ENCODE measurements at regions not wholly inside any gene's neighbourhood (a gene's known extent, or its start where the extent isn't known, plus 50 kb on each side); places are given as distances from the start of the nearest gene placed in this dataset.

DNA sequence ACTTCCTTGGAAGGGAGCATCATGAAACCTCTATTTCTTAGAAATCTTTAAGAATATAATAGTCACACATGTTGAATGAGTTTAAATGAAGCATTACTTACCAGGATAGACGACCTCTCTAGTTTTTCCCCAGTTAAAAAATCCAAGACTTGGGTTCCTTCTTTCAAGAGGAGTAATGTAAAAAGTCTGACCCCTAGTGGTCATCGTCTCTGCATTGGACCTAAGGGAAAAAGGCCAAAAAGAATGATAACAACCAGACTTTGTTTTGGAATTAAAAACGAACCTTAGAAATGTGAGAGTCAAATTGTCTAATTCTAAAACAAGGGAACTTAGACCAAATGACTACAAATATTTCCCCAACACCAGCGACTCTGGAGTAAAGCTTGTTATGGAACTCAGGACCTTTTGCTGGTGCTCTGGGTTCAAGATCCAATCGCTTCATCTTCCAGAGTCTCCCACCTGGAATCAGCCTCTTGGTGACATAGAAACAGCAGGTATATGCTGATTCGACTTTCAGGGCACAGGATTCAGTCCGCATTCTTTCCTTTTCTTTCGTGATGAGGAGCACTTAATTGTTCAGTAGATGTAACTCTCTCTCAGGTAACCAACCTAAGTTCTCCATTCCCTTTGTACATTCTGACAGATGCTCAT lies 214.8 kb upstream of the TPRG1 start:
- TF ChIP-seq CTCF (IDR thresholded peaks at IDR 0.05) (peak; percentile 54 to 69 (median 65)), POLR2AphosphoS5 (IDR thresholded peaks at IDR 0.05) (no peak), POLR2A (IDR thresholded peaks at IDR 0.05) (no peak)

Data from breast epithelium (tissue), 3 donors.